Activated CD8-positive, alpha-beta memory T cell treated with anti-CD3 and anti-CD28 coated beads for 24 hours (primary cell): ENCODE measurements at regions not wholly inside any gene's neighbourhood (a gene's known extent, or its start where the extent isn't known, plus 50 kb on each side); places are given as distances from the start of the nearest gene placed in this dataset.
A peak's percentile ranks its signal among the peaks of the same experiment; 100 is the strongest.

Experiments used
- DNase-seq: peaks from one replicate; pipeline ENCODE4 v3.0.0-alpha.2; 2020

- no peak for DNase-seq
Observed at GRCh38 chr14:71824816-71825215, 107.4 kb upstream of the RGS6 start.

- no peak for DNase-seq
Observed at GRCh38 chr14:71833476-71833875, 98.8 kb upstream of the RGS6 start.

GRCh38 chr14:71834284-71835204 is 97.7 kb upstream of the RGS6 start:
- DNase-seq, result no peak

- DNase-seq, result no peak
Observed at GRCh38 chr14:71852181-71852580, 80.0 kb upstream of the RGS6 start.

GRCh38 chr14:71855399-71856036 is 76.7 kb upstream of the RGS6 start:
- peak; percentile 79 for DNase-seq

GRCh38 chr14:71856199-71856919 is 75.9 kb upstream of the RGS6 start:
- no peak for DNase-seq

GRCh38 chr14:71863049-71863448 is 69.2 kb upstream of the RGS6 start:
- no peak for DNase-seq

GRCh38 chr14:71863766-71864165 is 68.5 kb upstream of the RGS6 start:
- DNase-seq, result no peak
